HFF-Myc (cell line): ENCODE measurements at regions not wholly inside any gene's neighbourhood (a gene's known extent, or its start where the extent isn't known, plus 50 kb on each side); places are given as distances from the start of the nearest gene placed in this dataset.

Source experiments
- DNase-seq: peaks from one replicate; pipeline ENCODE4 v3.0.0-alpha.2; 2011; ENCODE audit warnings: low read depth; ENCODE audit errors: extremely low read depth
- H3K4me3 ChIP-seq: replicated peaks from 2 replicates; pipeline ENCODE4 v1.5.1; 2011; ENCODE audit warnings: low read depth, mild to moderate bottlenecking, control low read depth, low read length
- CTCF ChIP-seq: IDR thresholded peaks from 2 replicates; pipeline ENCODE4 v1.5.1; 2012; ENCODE audit warnings: mild to moderate bottlenecking, low read depth, low read length, control low read depth; ENCODE audit errors: missing control alignments

GRCh38 chr16:63096857-63097256 lies 1060.6 kb upstream of the CDH8 start:
- no peak overlapping the region for H3K4me3 ChIP-seq
- no peak for TF ChIP-seq CTCF
- DNase-seq: no peak

- TF ChIP-seq CTCF: no peak
- no peak overlapping the region for H3K4me3 ChIP-seq
- DNase-seq: no peak
Observed at GRCh38 chr16:63092736-63093135, 1056.5 kb upstream of the CDH8 start.

GRCh38 chr16:63082101-63082500 lies 1045.9 kb upstream of the CDH8 start:
- no peak for TF ChIP-seq CTCF
- no peak overlapping the region for H3K4me3 ChIP-seq
- DNase-seq: no peak

- DNase-seq: no peak
- TF ChIP-seq CTCF: no peak
- H3K4me3 ChIP-seq: no peak overlapping the region
Observed at GRCh38 chr16:63080746-63081145, 1044.5 kb upstream of the CDH8 start.

GRCh38 chr16:63069047-63069446 lies 1032.8 kb upstream of the CDH8 start:
- H3K4me3 ChIP-seq: no peak overlapping the region
- TF ChIP-seq CTCF: no peak
- DNase-seq: no peak

GRCh38 chr16:63067141-63067540 lies 1030.9 kb upstream of the CDH8 start:
- DNase-seq: no peak
- TF ChIP-seq CTCF: no peak

GRCh38 chr16:63066552-63066951 lies 1030.3 kb upstream of the CDH8 start:
- DNase-seq: no peak
- no peak for TF ChIP-seq CTCF
- H3K4me3 ChIP-seq: no peak overlapping the region

More at GRCh38 chr16:63067141-63067540, 1030.9 kb upstream of the CDH8 start:
- H3K4me3 ChIP-seq: no peak overlapping the region
